Left lung (tissue), 4 donors: ENCODE measurements at regions not wholly inside any gene's neighbourhood (a gene's known extent, or its start where the extent isn't known, plus 50 kb on each side); places are given as distances from the start of the nearest gene placed in this dataset.

Experiments
- ATAC-seq: fragments of 200-7000 bp; cut with Tn5 transposase; one replicate; pipeline ENCODE4 v1.9.1; 2020; ENCODE audit warnings: moderate library complexity
- DNase-seq, 4 donors: peaks; one replicate each; pipeline ENCODE4 v3.0.0-alpha.2; 2013 to 2020
- H3K27ac ChIP-seq, 2 donors: fragments of 200-600 bp; sonication (generic) in 1 of 2; one replicate each; pipeline versions ENCODE4 v1.5.0 to v1.8.0; 2020 to 2021
- H3K27me3 ChIP-seq, 2 donors: fragments of 200-600 bp; sonication (generic) in 1 of 2; one replicate each; pipeline versions ENCODE4 v1.5.0 to v1.8.0; 2020 to 2021
- H3K36me3 ChIP-seq, 2 donors: fragments of 200-600 bp; sonication (generic) in 1 of 2; one replicate each; pipeline versions ENCODE4 v1.5.0 to v1.8.0; 2020 to 2021
- H3K4me1 ChIP-seq, 2 donors: fragments of 200-600 bp; one replicate each; pipeline ENCODE4 v1.8.0; 2021
- H3K4me3 ChIP-seq, 2 donors: fragments of 200-600 bp; sonication (generic) in 1 of 2; one replicate each; pipeline versions ENCODE4 v1.5.0 to v1.8.0; 2020 to 2021; ENCODE audit warnings: mild to moderate bottlenecking in 1 of 2
- H3K9me3 ChIP-seq, 2 donors: fragments of 200-600 bp; sonication (generic) in 1 of 2; one replicate each; pipeline versions ENCODE4 v1.5.0 to v1.8.0; 2020 to 2021
- intact Hi-C, 2 donors: fragments of 100-400 bp; cut with DNase I; formaldehyde crosslinking; loops; one replicate each; pipeline versions ENCODE4 v1.11.2 to v1.14.2; 2022
- TF ChIP-seq, protein P1 (sequence below), 2 donors: fragments of 200-600 bp; sonication (generic) in 1 of 2; IDR thresholded peaks; one replicate each; pipeline versions ENCODE4 v1.5.0 to v1.8.0; 2021; ENCODE audit warnings: antibody characterized with exemption in 2 of 2
- donor health status: DM: no; HTN: yes; CAD: no.
- donor health status: DM: no; HTN: no; CAD: no.

DNA sequence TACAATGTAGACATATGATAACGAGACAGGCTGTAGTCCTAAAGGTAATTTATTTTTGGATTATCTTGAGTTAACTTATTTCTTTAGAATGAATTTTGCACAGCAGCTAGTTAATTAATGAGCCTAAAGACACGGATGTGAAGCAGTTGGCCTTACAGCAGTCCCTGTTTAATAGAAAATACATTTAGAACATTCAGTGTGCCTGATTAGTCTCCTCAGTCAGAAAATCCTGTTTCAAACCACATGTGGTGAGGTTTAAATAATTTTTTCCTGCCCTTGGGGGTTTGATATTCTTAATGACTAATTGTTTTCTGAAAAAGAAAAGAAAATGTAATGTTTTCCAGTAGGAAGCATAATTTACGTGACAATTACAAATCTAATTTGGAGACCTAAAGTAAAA, 494.2 kb upstream of the CDH8 start:
- no peak for ATAC-seq
- intact Hi-C loops: no loop called here
- no peak overlapping the region for H3K4me3 ChIP-seq
- DNase-seq: no peak
- TF ChIP-seq, protein P1, sequence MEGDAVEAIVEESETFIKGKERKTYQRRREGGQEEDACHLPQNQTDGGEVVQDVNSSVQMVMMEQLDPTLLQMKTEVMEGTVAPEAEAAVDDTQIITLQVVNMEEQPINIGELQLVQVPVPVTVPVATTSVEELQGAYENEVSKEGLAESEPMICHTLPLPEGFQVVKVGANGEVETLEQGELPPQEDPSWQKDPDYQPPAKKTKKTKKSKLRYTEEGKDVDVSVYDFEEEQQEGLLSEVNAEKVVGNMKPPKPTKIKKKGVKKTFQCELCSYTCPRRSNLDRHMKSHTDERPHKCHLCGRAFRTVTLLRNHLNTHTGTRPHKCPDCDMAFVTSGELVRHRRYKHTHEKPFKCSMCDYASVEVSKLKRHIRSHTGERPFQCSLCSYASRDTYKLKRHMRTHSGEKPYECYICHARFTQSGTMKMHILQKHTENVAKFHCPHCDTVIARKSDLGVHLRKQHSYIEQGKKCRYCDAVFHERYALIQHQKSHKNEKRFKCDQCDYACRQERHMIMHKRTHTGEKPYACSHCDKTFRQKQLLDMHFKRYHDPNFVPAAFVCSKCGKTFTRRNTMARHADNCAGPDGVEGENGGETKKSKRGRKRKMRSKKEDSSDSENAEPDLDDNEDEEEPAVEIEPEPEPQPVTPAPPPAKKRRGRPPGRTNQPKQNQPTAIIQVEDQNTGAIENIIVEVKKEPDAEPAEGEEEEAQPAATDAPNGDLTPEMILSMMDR (IDR thresholded peaks at IDR 0.05): no peak
- H3K27me3 ChIP-seq: no peaks in the 10 kb centered on the region
- no peaks in the 10 kb centered on the region for H3K4me1 ChIP-seq
- no peak overlapping the region for H3K27ac ChIP-seq
- no peaks in the 10 kb centered on the region for H3K36me3 ChIP-seq
- H3K9me3 ChIP-seq: no peaks in the 10 kb centered on the region

DNA sequence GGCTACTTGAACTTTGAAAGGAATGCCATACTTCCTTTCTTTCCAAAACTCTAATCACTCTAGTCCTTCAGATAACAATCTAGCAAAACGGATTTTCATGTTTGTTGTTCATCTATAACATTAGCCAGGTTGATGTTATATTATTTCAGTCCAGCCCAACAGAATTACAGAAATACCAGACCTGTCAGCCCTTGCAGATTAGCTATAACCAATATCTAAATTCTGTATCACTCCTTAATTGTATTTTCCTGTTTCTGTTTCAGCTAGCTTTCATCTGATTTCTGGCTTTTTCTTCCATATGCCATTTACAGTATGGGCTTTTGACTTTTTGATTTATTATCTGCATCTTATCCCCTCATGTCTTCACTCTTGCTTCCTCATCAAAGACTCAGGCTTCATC, 479.8 kb upstream of the CDH8 start:
- Histone ChIP-seq H3K4me3 (no peak overlapping the region), H3K9me3 (no peaks in the 10 kb centered on the region), H3K27me3 (no peaks in the 10 kb centered on the region), H3K36me3 (no peaks in the 10 kb centered on the region), H3K27ac (no peak overlapping the region), H3K4me1 (no peaks in the 10 kb centered on the region)
- TF ChIP-seq, protein P1 (IDR thresholded peaks at IDR 0.05): no peak
- DNase-seq (no peak), ATAC-seq (no peak)
- intact Hi-C loops: no loop called here

DNA sequence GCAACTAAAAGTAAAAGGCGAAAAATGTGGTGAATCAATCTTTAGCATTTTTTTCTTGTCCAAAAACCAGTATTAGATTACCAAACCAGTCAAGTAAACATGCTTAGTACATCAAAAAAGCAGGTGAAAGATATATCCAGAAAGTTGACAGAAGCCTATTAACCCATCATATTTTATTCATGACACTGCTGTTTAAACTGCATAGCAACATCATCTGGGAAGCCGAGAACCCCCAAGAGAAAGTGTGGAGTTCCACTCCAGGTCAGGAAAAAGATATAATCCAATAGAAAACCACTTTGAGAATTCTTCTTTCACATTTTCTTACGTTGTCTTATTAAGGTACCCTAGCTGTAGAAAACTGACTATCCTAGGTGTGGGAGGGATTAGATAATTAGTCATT, 466.8 kb upstream of the CDH8 start:
- no peak for DNase-seq
- no peak for ATAC-seq
- H3K4me1 ChIP-seq: no peaks in the 10 kb centered on the region
- TF ChIP-seq, protein P1 (IDR thresholded peaks at IDR 0.05): no peak
- H3K4me3 ChIP-seq: no peak overlapping the region
- H3K27me3 ChIP-seq: no peaks in the 10 kb centered on the region
- H3K9me3 ChIP-seq: peaks cover 0 to 2% of the 10 kb centered on the region in 2 donors
- no peaks in the 10 kb centered on the region for H3K36me3 ChIP-seq
- H3K27ac ChIP-seq: no peak overlapping the region
- intact Hi-C loops: no loop called here

DNA sequence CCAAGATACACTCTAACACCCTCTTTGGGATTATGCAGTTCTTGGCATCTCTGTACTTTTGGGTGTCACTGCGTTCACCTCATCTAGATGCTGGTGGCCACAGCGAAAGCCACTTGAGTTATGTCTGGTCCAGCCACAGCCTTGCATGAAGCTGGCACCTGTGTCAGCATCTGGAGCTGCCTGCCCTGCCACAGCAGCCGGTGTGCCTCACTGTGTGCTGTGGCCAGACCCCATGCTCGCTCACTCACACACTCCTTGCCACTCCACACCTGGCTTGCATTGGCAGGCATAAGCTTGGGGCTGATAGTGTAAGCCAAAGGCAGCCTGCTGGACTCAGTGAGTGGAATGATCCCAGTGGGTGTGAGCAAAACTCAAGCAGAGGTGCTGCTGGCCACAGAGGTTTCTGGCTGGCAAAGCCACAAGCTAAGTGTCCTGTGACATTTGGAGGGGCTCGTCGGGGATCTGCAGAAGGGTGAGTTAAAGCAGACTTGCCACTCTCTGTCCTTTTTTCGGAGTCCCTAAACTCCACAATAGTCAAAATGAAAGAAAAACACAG, 442.7 kb upstream of the CDH8 start:
- intact Hi-C loops: no loop called here
- Histone ChIP-seq H3K27ac (no peak overlapping the region), H3K27me3 (no peaks in the 10 kb centered on the region), H3K36me3 (no peaks in the 10 kb centered on the region), H3K9me3 (peaks cover 0 to 39% of the 10 kb centered on the region in 2 donors), H3K4me1 (no peaks in the 10 kb centered on the region), H3K4me3 (no peak overlapping the region)
- ATAC-seq (no peak), DNase-seq (no peak)
- TF ChIP-seq, protein P1 (IDR thresholded peaks at IDR 0.05): no peak

DNA sequence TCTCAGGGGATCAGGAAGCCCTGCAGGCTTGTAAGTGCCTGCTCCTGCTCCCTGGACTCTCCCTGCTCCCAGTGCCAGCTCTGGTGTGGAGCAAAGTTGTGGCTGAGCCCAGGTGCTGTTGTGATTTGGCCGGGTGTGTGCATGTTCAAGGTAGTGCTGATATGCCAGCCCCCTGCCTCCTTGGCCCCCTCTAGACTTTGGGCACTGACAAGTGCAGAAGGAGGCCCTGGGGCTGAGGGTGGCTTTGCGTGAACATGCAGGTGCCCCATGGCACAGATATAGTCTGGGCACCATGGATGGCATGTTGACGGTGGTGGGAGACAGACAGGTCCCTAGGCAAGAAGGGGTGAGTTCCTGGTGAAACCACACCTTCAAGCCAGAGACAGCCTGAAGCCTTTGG, 441.6 kb upstream of the CDH8 start:
- H3K9me3 ChIP-seq: peaks cover 0 to 42% of the 10 kb centered on the region in 2 donors
- intact Hi-C loops: no loop called here
- no peak overlapping the region for H3K27ac ChIP-seq
- H3K36me3 ChIP-seq: no peaks in the 10 kb centered on the region
- no peaks in the 10 kb centered on the region for H3K4me1 ChIP-seq
- ATAC-seq (no peak), DNase-seq (no peak)
- H3K4me3 ChIP-seq: no peak overlapping the region
- TF ChIP-seq, protein P1 (IDR thresholded peaks at IDR 0.05): no peak
- H3K27me3 ChIP-seq: no peaks in the 10 kb centered on the region
